HepG2 (cell line): ENCODE measurements at regions not wholly inside any gene's neighbourhood (a gene's known extent, or its start where the extent isn't known, plus 50 kb on each side); places are given as distances from the start of the nearest gene placed in this dataset.

Source experiments
- ATAC-seq: fragments of 200-7000 bp; cut with Tn5 transposase; 3 replicates; pipeline ENCODE4 v1.9.1; 2020; ENCODE audit warnings: mild to moderate bottlenecking, moderate library complexity
- BruUV-seq: library from RNA; stranded (reverse); fragments of 400-500 nt; replicated peaks from 2 replicates; lab custom pipeline; 2021; lab: Mats Ljungman, UMichigan
- CTCF ChIA-PET: fragments of 300-600 bp; formaldehyde crosslinking; extraction: SDS; loops from one replicate; lab custom pipeline; 2021; ENCODE audit warnings: low total read pairs, inconsistent platforms, low intra/inter-chr PET ratio; lab: Yijun Ruan, JAX
- POLR2A ChIA-PET: fragments of 350-600 bp; sonication (Branson Sonifier 250); formaldehyde crosslinking; loops from one replicate; lab custom pipeline; 2020; ENCODE audit warnings: antibody characterized with exemption, inconsistent platforms; lab: Yijun Ruan, JAX
- DNase-seq: peaks from one replicate; pipeline ENCODE4 v3.0.0-alpha.2; 2015; ENCODE audit warnings: low spot score
- FAIRE-seq: peaks from 3 replicates; lab custom pipeline; 2011; peaks lifted over from hg19 to GRCh38; lab: Jason Lieb, UNC
- H2AFZ ChIP-seq: one replicate; pipeline ENCODE4 v1.6.1; 2011; ENCODE audit warnings: low read length, inconsistent platforms
- H3K27ac ChIP-seq: fragments of 300-600 bp; 3 replicates; pipeline ENCODE4 v1.8.0; 2011; ENCODE audit warnings: mixed run types, mild to moderate bottlenecking, mixed read lengths, low read length, inconsistent platforms; ENCODE audit not compliant: insufficient read depth; ENCODE audit errors: extremely low read length
- H3K27me3 ChIP-seq, 2 experiments: fragments of 200-600 bp in 1 of 2; 2 replicates in 1 of 2; 3 replicates in 1 of 2; pipeline versions ENCODE4 v1.6.0 to v1.8.0; 2011; ENCODE audit warnings: low read length in 2 of 2, mild to moderate bottlenecking in 2 of 2, moderate library complexity in 2 of 2, inconsistent platforms in 1 of 2; ENCODE audit not compliant: insufficient read depth in 2 of 2, control insufficient read depth in 1 of 2
- H3K36me3 ChIP-seq, 2 experiments: fragments of 200-600 bp in 1 of 2; replicated peaks in 1 of 2; 2 replicates in 1 of 2; 3 replicates in 1 of 2; pipeline versions ENCODE4 v1.5.1 to v1.8.0; 2011; ENCODE audit warnings: low read length in 2 of 2, inconsistent platforms in 1 of 2; ENCODE audit not compliant: insufficient read depth in 2 of 2, control insufficient read depth in 1 of 2
- H3K4me1 ChIP-seq: 2 replicates; pipeline ENCODE4 v1.5.1; 2012; ENCODE audit warnings: low read length, inconsistent platforms; ENCODE audit not compliant: insufficient read depth
- H3K4me2 ChIP-seq: 2 replicates; pipeline ENCODE4 v1.6.0; 2011; ENCODE audit warnings: low read depth, low read length, inconsistent platforms
- H3K4me3 ChIP-seq, 3 experiments: fragments of 200-600 bp in 1 of 3; sonication (generic), shearing (Covaris generic) in 1 of 3; replicated peaks in 1 of 3; 2 replicates each; pipeline ENCODE4 v1.5.1; 2011 to 2016; ENCODE audit warnings: low read length in 3 of 3, inconsistent platforms in 2 of 3, low read depth in 2 of 3, mild to moderate bottlenecking in 2 of 3, control low read depth in 1 of 3, mixed read lengths in 1 of 3; ENCODE audit not compliant: insufficient read depth in 1 of 3
- H3K79me2 ChIP-seq: one replicate; pipeline ENCODE4 v1.6.1; 2011; ENCODE audit warnings: low read length, inconsistent platforms; ENCODE audit not compliant: insufficient read depth
- H3K9ac ChIP-seq: 2 replicates; pipeline ENCODE4 v1.6.0; 2011; ENCODE audit warnings: mild to moderate bottlenecking, low read depth, low read length, inconsistent platforms; ENCODE audit not compliant: insufficient read depth
- H3K9me3 ChIP-seq: 2 replicates; pipeline ENCODE4 v1.5.1; 2012; ENCODE audit warnings: mild to moderate bottlenecking, low read length
- H4K20me1 ChIP-seq: 2 replicates; pipeline ENCODE4 v1.6.0; 2011; ENCODE audit warnings: inconsistent platforms, mild to moderate bottlenecking, low read length, moderate library complexity; ENCODE audit not compliant: insufficient read depth
- AGO2 ChIP-seq: fragments of 200-400 bp; formaldehyde crosslinking; optimal IDR thresholded peaks from 2 replicates; pipeline ENCODE3; 2017; ENCODE audit warnings: mild to moderate bottlenecking, low read depth, low read length, moderate library complexity
- CTCF ChIP-seq: sonication (generic); formaldehyde crosslinking; IDR thresholded peaks from 2 replicates; pipeline ENCODE4 v1.5.0; 2020; ENCODE audit warnings: mild to moderate bottlenecking, missing genetic modification reagents, moderate library complexity
- GPN1 ChIP-seq: sonication (generic); formaldehyde crosslinking; IDR thresholded peaks from 2 replicates; pipeline ENCODE4 v1.5.1; 2020; ENCODE audit warnings: missing genetic modification reagents, borderline replicate concordance
- GTF2F1 ChIP-seq: fragments of 150-350 bp; IDR thresholded peaks from 2 replicates; pipeline ENCODE4 v1.6.1; 2014; ENCODE audit warnings: low read length
- ISL2 ChIP-seq: sonication (generic); formaldehyde crosslinking; IDR thresholded peaks from 2 replicates; pipeline ENCODE4 v1.5.0; 2020; ENCODE audit warnings: missing genetic modification reagents
- MAF1 ChIP-seq: sonication (generic); formaldehyde crosslinking; IDR thresholded peaks from 2 replicates; pipeline ENCODE4 v1.5.0; 2020; ENCODE audit warnings: missing genetic modification reagents, borderline replicate concordance
- MBD4 ChIP-seq: IDR thresholded peaks from 2 replicates; pipeline ENCODE4 v1.6.1; 2012; ENCODE audit warnings: low read length, inconsistent platforms, borderline replicate concordance
- PAX8 ChIP-seq: sonication (generic); formaldehyde crosslinking; IDR thresholded peaks from 2 replicates; pipeline ENCODE4 v1.8.0; 2022; ENCODE audit warnings: mild to moderate bottlenecking, missing genetic modification reagents, borderline replicate concordance
- ZFX ChIP-seq: sonication (generic); formaldehyde crosslinking; IDR thresholded peaks from 2 replicates; pipeline ENCODE4 v1.4.0; 2020; ENCODE audit warnings: mild to moderate bottlenecking, low read depth, missing genetic modification reagents, moderate library complexity
- ZNF512 ChIP-seq: sonication (generic); formaldehyde crosslinking; IDR thresholded peaks from 2 replicates; pipeline ENCODE4 v1.4.0; 2020; ENCODE audit warnings: mild to moderate bottlenecking, missing genetic modification reagents
- ZNF775 ChIP-seq: sonication (generic); formaldehyde crosslinking; IDR thresholded peaks from 2 replicates; pipeline ENCODE4 v1.4.0; 2020; ENCODE audit warnings: missing genetic modification reagents, mild to moderate bottlenecking, moderate library complexity, borderline replicate concordance
- WGBS: methylation state at CpG from one replicate; pipeline ENCODE4 v1.1.6; 2017; ENCODE audit warnings: low lambda C conversion rate; 5-methylcytosine and 5-hydroxymethylcytosine counted together
- in situ Hi-C: cut with HindIII; loops from 2 replicates; pipeline ENCODE4 v1.10.0; 2017; ENCODE audit warnings: low pct_unique_long_range_greater_than_20kb; ENCODE audit not compliant: extremely low pct_ligation_motif_present
- intact Hi-C: fragments of 100-400 bp; cut with micrococcal nuclease; formaldehyde crosslinking; loops from one replicate; pipeline ENCODE4 v1.10.0; 2022; ENCODE audit not compliant: unreplicated experiment

- H3K9ac ChIP-seq = no peak overlapping the region
- no peaks in the 10 kb centered on the region for H3K9me3 ChIP-seq
- in situ Hi-C loops = no loop called here
- H3K4me3 ChIP-seq = no peak overlapping the region
- DNase-seq = no peak
- TF ChIP-seq ISL2 = no peak
- no peak for TF ChIP-seq PAX8
- TF ChIP-seq, all 625 proteins: peak for 0
- Histone ChIP-seq H3K36me3 (peaks cover 8 to 17% of the 10 kb centered on the region in 2 experiments), H4K20me1 (peaks cover 95% of the 10 kb centered on the region), H3K79me2 (peaks cover 98% of the 10 kb centered on the region), H3K4me2 (no peak overlapping the region), H3K27me3 (no peaks in the 10 kb centered on the region), H3K4me1 (peaks cover 34% of the 10 kb centered on the region; the same call in 1 of the 2 replicates), H2AFZ (no peak overlapping the region), H3K27ac (no peak overlapping the region)
- ChIA-PET POLR2A (no interaction called here), CTCF (no interaction called here)
- no TSS peak for BruUV-seq
- intact Hi-C loops = no loop called here
- FAIRE-seq (no peak), ATAC-seq (no peak)
- WGBS = 83% methylated on average over 7 of the region's 7 CpGs
Observed at GRCh38 chr3:72436863-72437592, 411.2 kb downstream of the SHQ1 start.

- intact Hi-C loops = no loop called here
- FAIRE-seq = no peak
- no TSS peak for BruUV-seq
- Histone ChIP-seq H3K36me3 (peaks cover 4 to 11% of the 10 kb centered on the region in 2 experiments), H3K9ac (no peak overlapping the region), H3K79me2 (peaks cover 94% of the 10 kb centered on the region)
- ATAC-seq = no peak
- POLR2A ChIA-PET = no interaction called here
- 86% methylated on average over 1 of the region's 1 CpG for WGBS
- DNase-seq = no peak
- TF ChIP-seq GTF2F1 = no peak
- TF ChIP-seq ZNF775 = no peak
- TF ChIP-seq ZNF512 (CRISPR knock-in tag) = no peak
- no peak for TF ChIP-seq MAF1 (CRISPR knock-in tag)
- no peak for TF ChIP-seq ZFX (CRISPR knock-in tag)
- no peak for TF ChIP-seq CTCF (CRISPR knock-in tag)
- no peak for TF ChIP-seq GPN1 (CRISPR knock-in tag)
- TF ChIP-seq MBD4 = no peak
- TF ChIP-seq AGO2 = no peak
- TF ChIP-seq, all 625 proteins: peak for 0
- Histone ChIP-seq H2AFZ (no peak overlapping the region), H3K4me2 (no peak overlapping the region), H3K4me1 (peaks cover 33% of the 10 kb centered on the region), H3K4me3 (no peak overlapping the region), H3K27ac (no peak overlapping the region), H3K27me3 (no peaks in the 10 kb centered on the region), H4K20me1 (peaks cover 88% of the 10 kb centered on the region), H3K9me3 (no peaks in the 10 kb centered on the region)
- in situ Hi-C loops = no loop called here
- CTCF ChIA-PET = no interaction called here
Observed at GRCh38 chr3:72434296-72434695, 413.9 kb downstream of the SHQ1 start.
